ENCODE measurements at regions not wholly inside any gene's neighbourhood (a gene's known extent, or its start where the extent isn't known, plus 50 kb on each side); places are given as distances from the start of the nearest gene placed in this dataset.
"Not testable (repeated sequence)": the region's sequence is repeated elsewhere in the genome, so short reads cannot be mapped to it uniquely, and the experiment has no call there.

DNA sequence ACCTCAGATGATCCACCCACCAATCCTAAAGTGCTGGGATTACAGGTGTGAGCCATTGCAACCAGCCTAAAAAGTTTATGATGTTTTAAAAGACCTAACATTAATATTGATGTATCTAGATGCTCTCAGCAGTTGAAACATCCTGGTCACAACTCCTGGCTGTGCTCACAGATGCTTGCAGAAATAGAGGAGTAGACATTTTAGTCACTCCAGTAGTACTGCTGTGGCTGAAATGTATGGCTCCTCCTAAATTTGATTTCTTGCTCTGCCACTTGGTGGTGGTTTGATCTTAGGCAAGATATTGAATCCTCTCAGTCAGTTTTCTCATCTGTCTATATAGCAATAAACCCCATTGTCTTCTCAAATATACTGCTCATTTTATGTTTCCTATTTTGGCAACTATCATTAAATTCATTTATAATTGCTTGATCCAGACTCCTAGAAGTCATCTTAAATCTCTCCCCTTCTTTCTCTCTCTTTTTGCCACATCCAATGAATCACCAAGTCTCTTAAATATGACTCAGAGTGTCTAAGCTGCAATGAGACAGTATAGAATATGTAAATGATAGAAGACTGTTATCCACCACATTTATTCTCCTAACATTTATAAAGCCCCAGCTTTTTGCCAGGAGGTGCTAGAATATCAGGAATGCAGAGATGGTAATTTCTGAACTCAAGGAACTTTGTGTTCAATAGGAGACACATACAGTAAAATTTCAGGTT, 78.1 kb upstream of the NRBF2 start:
- TF ChIP-seq POLR2A (IDR thresholded peaks at IDR 0.05) (no peak), EP300 (IDR thresholded peaks at IDR 0.05) (no peak)
- TF ChIP-seq, protein P1, sequence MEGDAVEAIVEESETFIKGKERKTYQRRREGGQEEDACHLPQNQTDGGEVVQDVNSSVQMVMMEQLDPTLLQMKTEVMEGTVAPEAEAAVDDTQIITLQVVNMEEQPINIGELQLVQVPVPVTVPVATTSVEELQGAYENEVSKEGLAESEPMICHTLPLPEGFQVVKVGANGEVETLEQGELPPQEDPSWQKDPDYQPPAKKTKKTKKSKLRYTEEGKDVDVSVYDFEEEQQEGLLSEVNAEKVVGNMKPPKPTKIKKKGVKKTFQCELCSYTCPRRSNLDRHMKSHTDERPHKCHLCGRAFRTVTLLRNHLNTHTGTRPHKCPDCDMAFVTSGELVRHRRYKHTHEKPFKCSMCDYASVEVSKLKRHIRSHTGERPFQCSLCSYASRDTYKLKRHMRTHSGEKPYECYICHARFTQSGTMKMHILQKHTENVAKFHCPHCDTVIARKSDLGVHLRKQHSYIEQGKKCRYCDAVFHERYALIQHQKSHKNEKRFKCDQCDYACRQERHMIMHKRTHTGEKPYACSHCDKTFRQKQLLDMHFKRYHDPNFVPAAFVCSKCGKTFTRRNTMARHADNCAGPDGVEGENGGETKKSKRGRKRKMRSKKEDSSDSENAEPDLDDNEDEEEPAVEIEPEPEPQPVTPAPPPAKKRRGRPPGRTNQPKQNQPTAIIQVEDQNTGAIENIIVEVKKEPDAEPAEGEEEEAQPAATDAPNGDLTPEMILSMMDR (IDR thresholded peaks at IDR 0.05) = no peak
- Histone ChIP-seq H3K27me3 (no peaks in the 10 kb centered on the region), H3K9me3 (no peaks in the 10 kb centered on the region), H3K4me3 (no peak overlapping the region), H3K36me3 (no peaks in the 10 kb centered on the region), H3K4me1 (peaks cover 0 to 3% (median 0%) of the 10 kb centered on the region in 4 donors), H3K27ac (no peak overlapping the region)
- DNase-seq (ENCODE audit: low spot score in 2 of 2) = no peak

DNA sequence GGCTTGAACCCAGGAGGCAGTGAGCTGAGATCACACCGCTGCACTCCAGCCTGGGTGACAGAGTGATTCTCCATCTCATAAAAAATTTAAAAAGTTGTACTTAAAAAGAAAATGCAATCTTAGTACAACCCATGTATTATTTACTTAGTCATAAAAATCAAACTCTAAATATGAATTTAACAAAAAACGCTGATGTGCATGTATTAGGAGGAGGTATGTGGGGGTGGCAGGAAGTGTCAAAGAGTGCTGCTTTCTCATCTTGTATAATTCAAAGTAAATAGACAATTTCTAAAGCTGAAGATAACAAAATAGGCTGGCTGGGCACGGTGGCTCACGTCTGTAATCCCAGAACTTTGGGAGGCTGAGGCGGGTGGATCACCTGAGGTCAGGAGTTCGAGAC, 81.0 kb upstream of the NRBF2 start:
- H3K27ac ChIP-seq = no peak overlapping the region
- no peak for TF ChIP-seq POLR2A (IDR thresholded peaks at IDR 0.05)
- TF ChIP-seq, protein P1 (IDR thresholded peaks at IDR 0.05) = no peak
- no peak for TF ChIP-seq EP300 (IDR thresholded peaks at IDR 0.05)
- DNase-seq (ENCODE audit: low spot score in 2 of 2) = no peak
- 81% methylated on average over 6 of the region's 6 CpGs for WGBS, 2 donors
- peaks cover 0 to 4% (median 0%) of the 10 kb centered on the region in 4 donors for H3K9me3 ChIP-seq
- H3K4me3 ChIP-seq = no peak overlapping the region
- no peaks in the 10 kb centered on the region for H3K4me1 ChIP-seq
- H3K36me3 ChIP-seq = no peaks in the 10 kb centered on the region
- no peaks in the 10 kb centered on the region for H3K27me3 ChIP-seq

DNA sequence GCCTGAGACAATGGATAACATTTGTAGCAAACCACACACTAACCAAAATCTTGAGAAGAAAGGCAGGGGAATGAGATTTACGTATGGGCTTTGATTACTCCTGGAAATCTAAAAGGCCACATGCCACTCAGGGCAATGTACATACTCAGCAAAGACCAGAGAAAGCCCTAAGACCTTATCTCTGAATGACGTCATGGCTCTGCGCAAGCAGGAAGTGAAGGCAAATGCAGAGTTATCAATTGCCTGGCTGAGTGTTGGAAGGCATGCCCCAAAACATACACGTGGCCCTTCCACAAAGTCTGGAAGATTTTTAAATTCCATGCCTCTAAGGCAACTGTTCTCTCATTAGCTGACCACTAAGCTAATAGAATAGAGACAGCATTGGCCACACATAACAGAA, 90.9 kb upstream of the NRBF2 start:
- no peaks in the 10 kb centered on the region for H3K27me3 ChIP-seq
- peaks cover 0 to 45% (median 3%) of the 10 kb centered on the region in 4 donors for H3K9me3 ChIP-seq
- H3K4me3 ChIP-seq = no peak overlapping the region
- WGBS, 2 donors = 67 to 75% methylated on average over 4 of the region's 4 CpGs
- H3K4me1 ChIP-seq = no peaks in the 10 kb centered on the region
- H3K27ac ChIP-seq = no peak overlapping the region
- TF ChIP-seq POLR2A (IDR thresholded peaks at IDR 0.05) (no peak), EP300 (IDR thresholded peaks at IDR 0.05) (no peak)
- TF ChIP-seq, protein P1 (IDR thresholded peaks at IDR 0.05) = no peak
- no peak for DNase-seq (ENCODE audit: low spot score in 2 of 2)
- no peaks in the 10 kb centered on the region for H3K36me3 ChIP-seq

DNA sequence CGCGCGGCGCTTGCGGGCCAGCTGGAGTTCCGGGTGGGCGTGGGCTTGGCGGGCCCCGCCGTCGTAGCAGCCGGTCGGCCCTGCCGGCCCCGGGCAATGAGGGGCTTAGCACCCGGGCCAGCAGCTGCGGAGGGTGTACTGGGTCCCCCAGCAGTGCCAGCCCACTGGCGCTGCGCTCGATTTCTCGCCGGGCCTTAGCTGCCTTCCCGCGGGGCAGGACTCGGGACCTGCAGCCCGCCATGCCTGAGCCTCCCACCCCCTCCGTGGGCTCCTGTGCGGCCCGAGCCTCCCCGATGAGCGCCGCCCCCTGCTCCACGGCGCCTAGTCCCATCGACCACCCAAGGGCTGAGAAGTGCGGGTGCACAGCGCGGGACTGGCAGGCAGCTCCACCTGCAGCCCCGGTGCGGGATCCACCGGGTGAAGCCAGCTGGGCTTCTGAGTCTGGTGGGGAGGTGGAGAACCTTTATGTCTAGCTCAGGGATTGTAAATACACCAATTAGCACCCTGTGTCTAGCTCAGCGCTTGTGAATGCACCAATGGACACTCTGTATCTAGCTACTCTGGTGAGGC, 99.4 kb upstream of the NRBF2 start:
- H3K4me3 ChIP-seq; H3K27me3 ChIP-seq; H3K4me1 ChIP-seq; H3K36me3 ChIP-seq; H3K27ac ChIP-seq; DNase-seq (ENCODE audit: low spot score in 2 of 2): not testable (repeated sequence)
- 95 to 97% methylated on average over 17 to 22 of the region's 42 CpGs for WGBS, 2 donors
- H3K9me3 ChIP-seq = peaks cover 0 to 23% (median under 1%) of the 10 kb centered on the region in 4 donors

DNA sequence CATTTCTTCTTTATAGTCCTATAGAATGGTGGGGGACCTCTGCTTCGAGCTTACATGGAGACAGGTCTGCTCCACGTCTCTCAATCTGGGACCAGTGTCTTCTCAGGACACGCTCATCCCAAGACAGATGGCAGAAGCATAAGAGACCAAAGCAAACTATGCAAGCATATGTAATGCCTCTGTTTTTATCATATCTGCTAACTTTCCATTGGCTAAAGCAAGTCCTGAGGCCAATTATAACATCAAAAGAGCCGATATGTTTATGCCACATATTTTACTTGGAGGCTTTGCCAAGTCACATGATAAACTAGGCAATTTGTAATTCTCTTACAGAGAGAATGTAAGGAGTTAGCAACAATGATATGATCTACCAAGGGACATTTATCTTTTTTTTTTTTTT, 102.6 kb upstream of the NRBF2 start:
- DNase-seq (ENCODE audit: low spot score in 2 of 2) = no peak
- H3K4me3 ChIP-seq = no peak overlapping the region
- no peaks in the 10 kb centered on the region for H3K4me1 ChIP-seq
- H3K9me3 ChIP-seq = peaks cover 0 to 9% (median 0%) of the 10 kb centered on the region in 4 donors
- TF ChIP-seq, protein P1 (IDR thresholded peaks at IDR 0.05) = no peak
- TF ChIP-seq POLR2A (IDR thresholded peaks at IDR 0.05) (no peak), EP300 (IDR thresholded peaks at IDR 0.05) (no peak)
- WGBS, 2 donors = 73 to 75% methylated on average over 4 of the region's 4 CpGs
- no peaks in the 10 kb centered on the region for H3K36me3 ChIP-seq
- H3K27ac ChIP-seq = no peak overlapping the region
- H3K27me3 ChIP-seq = no peaks in the 10 kb centered on the region

Measured in tibial nerve (tissue), 4 donors.